Activated T-helper 9 cell treated with anti-CD3 and anti-CD28 coated beads, Interleukin-2, amount 50 U/mL, for 16 hours (primary cell): ENCODE measurements at regions not wholly inside any gene's neighbourhood (a gene's known extent, or its start where the extent isn't known, plus 50 kb on each side); places are given as distances from the start of the nearest gene placed in this dataset.

ENCODE experiments used
- DNase-seq: peaks from one replicate; pipeline ENCODE4 v3.0.0-alpha.2; 2020; ENCODE audit warnings: low read depth

GRCh38 chr5:61653807-61654580 is 321.9 kb downstream of the ZSWIM6 start:
- no peak for DNase-seq

GRCh38 chr5:61654876-61655275 is 322.8 kb downstream of the ZSWIM6 start:
- DNase-seq: no peak

- no peak for DNase-seq
Observed at GRCh38 chr5:61657010-61657409, 325.0 kb downstream of the ZSWIM6 start.

- no peak for DNase-seq
Observed at GRCh38 chr5:61657686-61658085, 325.6 kb downstream of the ZSWIM6 start.

- peak; percentile 73 for DNase-seq
Observed at GRCh38 chr5:61658592-61659008, 326.5 kb downstream of the ZSWIM6 start.

GRCh38 chr5:61659221-61659696 is 327.2 kb downstream of the ZSWIM6 start:
- DNase-seq: no peak

- DNase-seq: no peak
Observed at GRCh38 chr5:61662670-61663069, 330.6 kb downstream of the ZSWIM6 start.

- no peak for DNase-seq
Observed at GRCh38 chr5:61666064-61666621, 334.1 kb downstream of the ZSWIM6 start.

- no peak for DNase-seq
Observed at GRCh38 chr5:61667525-61668218, 335.6 kb downstream of the ZSWIM6 start.

GRCh38 chr5:61669531-61669930 is 337.5 kb downstream of the ZSWIM6 start:
- no peak for DNase-seq

GRCh38 chr5:61670941-61671340 is 338.9 kb downstream of the ZSWIM6 start:
- DNase-seq: no peak

- DNase-seq: no peak
Observed at GRCh38 chr5:61673007-61673735, 341.1 kb downstream of the ZSWIM6 start.

- DNase-seq: no peak
Observed at GRCh38 chr5:61674378-61674777, 342.3 kb downstream of the ZSWIM6 start.

- no peak for DNase-seq
Observed at GRCh38 chr5:61675015-61675692, 343.1 kb downstream of the ZSWIM6 start.

- DNase-seq: no peak
Observed at GRCh38 chr5:61677220-61677619, 345.2 kb downstream of the ZSWIM6 start.

- no peak for DNase-seq
Observed at GRCh38 chr5:61678966-61679365, 346.9 kb downstream of the ZSWIM6 start.

GRCh38 chr5:61679562-61679961 is 347.5 kb downstream of the ZSWIM6 start:
- DNase-seq: no peak

- no peak for DNase-seq
Observed at GRCh38 chr5:61680247-61680646, 348.2 kb downstream of the ZSWIM6 start.

- no peak for DNase-seq
Observed at GRCh38 chr5:61683148-61683547, 351.1 kb downstream of the ZSWIM6 start.

GRCh38 chr5:61683926-61684325 is 351.9 kb downstream of the ZSWIM6 start:
- DNase-seq: no peak

- no peak for DNase-seq
Observed at GRCh38 chr5:61686491-61687257, 354.6 kb downstream of the ZSWIM6 start.
